Transverse colon (tissue), 4 donors: ENCODE measurements at regions not wholly inside any gene's neighbourhood (a gene's known extent, or its start where the extent isn't known, plus 50 kb on each side); places are given as distances from the start of the nearest gene placed in this dataset.
"Not testable (repeated sequence)": the region's sequence is repeated elsewhere in the genome, so short reads cannot be mapped to it uniquely, and the experiment has no call there.

ENCODE experiments used
- DNase-seq: peaks from one replicate; pipeline ENCODE4 v3.0.0-alpha.2; 2019
- H3K27ac ChIP-seq, 4 donors: fragments of 200-600 bp; sonication (generic); 2 replicates each; pipeline ENCODE4 v1.5.1; 2016 to 2018; ENCODE audit warnings: inconsistent platforms in 4 of 4
- H3K27me3 ChIP-seq: fragments of 200-600 bp; sonication (generic); 2 replicates; pipeline ENCODE4 v1.5.1; 2017; ENCODE audit warnings: inconsistent platforms
- H3K36me3 ChIP-seq, 4 donors: fragments of 200-600 bp; sonication (generic); 2 replicates each; pipeline ENCODE4 v1.5.1; 2017 to 2019; ENCODE audit warnings: inconsistent platforms in 4 of 4
- H3K4me1 ChIP-seq, 4 donors: fragments of 200-600 bp; sonication (generic); 2 replicates each; pipeline ENCODE4 v1.5.1; 2017 to 2020; ENCODE audit warnings: inconsistent platforms in 4 of 4
- H3K4me3 ChIP-seq, 4 donors: fragments of 200-600 bp; sonication (generic); 1 replicate in 1 of 4; 2 replicates in 3 of 4; pipeline versions ENCODE4 v1.5.1 to v1.6.1; 2017 to 2019; ENCODE audit warnings: inconsistent platforms in 4 of 4
- H3K9me3 ChIP-seq, 2 donors: fragments of 200-600 bp; sonication (generic); 2 replicates each; pipeline ENCODE4 v1.5.1; 2017 to 2019; ENCODE audit warnings: inconsistent platforms in 2 of 2
- EP300 ChIP-seq: sonication (generic); formaldehyde crosslinking; IDR thresholded peaks from one replicate; pipeline ENCODE4 v1.6.1; 2017; ENCODE audit warnings: antibody characterized with exemption, low read depth
- POLR2A ChIP-seq: fragments of 450-650 bp; IDR thresholded peaks from one replicate; pipeline ENCODE4 v1.6.1; 2016; ENCODE audit warnings: antibody characterized with exemption, mild to moderate bottlenecking, moderate library complexity
- POLR2AphosphoS5 ChIP-seq, 3 donors: sonication (generic); formaldehyde crosslinking; IDR thresholded peaks; one replicate each; pipeline ENCODE4 v1.6.1; 2016; ENCODE audit warnings: antibody characterized with exemption in 3 of 3
- WGBS, 2 donors: methylation state at CpG; one replicate each; pipeline ENCODE4 v1.1.5; 2018; ENCODE audit warnings: low coverage in 1 of 2; 5-methylcytosine and 5-hydroxymethylcytosine counted together
- in situ Hi-C, 4 donors: fragments of 200-750 bp; cut with MboI; loops; one replicate each; pipeline versions ENCODE4 v1.15.0 to v1.15.1; 2017; ENCODE audit warnings: low sequenced_read_pairs in 3 of 4, low pct_ligation_motif_present in 1 of 4, low pct_unique_long_range_greater_than_20kb in 1 of 4
- intact Hi-C: fragments of 100-400 bp; cut with DNase I; formaldehyde crosslinking; loops from one replicate; pipeline ENCODE4 v1.15.1; 2023; ENCODE audit warnings: low total_unique reads
- TF ChIP-seq, protein P1 (sequence below), 5 experiments: fragments of 200-600 bp in 3 of 5; fragments of 450-650 bp in 2 of 5; sonication (generic) in 3 of 5; IDR thresholded peaks; 1 replicate in 2 of 5; 2 replicates in 3 of 5; pipeline ENCODE4 v1.5.1; 2016 to 2017; ENCODE audit warnings: antibody characterized with exemption in 5 of 5, inconsistent platforms in 3 of 5, mild to moderate bottlenecking in 2 of 5, moderate library complexity in 1 of 5

DNA sequence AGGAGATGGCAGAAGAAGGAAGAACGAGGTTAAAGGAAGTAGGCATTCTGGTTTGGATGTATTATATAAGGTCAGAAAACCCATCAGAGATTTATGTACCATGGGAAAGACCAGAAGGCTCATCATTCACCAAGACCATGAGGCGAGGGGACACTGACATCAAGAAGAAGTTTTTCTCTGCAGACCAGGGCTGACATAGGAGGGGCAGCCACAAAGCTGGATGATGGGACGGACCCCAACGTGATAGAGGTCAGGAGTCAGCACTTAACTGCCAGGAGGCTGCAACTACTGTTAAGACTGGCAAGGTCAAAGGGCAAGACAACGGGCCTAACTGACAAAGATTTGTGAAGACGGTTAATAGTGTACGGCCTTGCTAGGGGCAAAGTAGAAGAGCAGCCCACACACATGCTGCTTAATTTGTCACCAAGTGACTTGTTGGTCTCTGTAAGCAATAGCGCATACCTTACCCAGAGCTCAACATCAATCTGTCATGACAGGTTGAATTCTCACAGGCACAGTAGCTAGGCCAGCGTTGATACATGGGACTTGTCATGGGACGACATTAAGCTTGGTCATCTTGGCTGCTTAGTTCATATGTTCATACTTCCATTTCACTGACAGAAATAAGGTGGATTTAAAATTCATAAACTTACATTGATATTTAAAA lies 579.7 kb upstream of the CDH10 start:
- Histone ChIP-seq H3K4me1 (no peaks in the 10 kb centered on the region), H3K27me3 (no peaks in the 10 kb centered on the region), H3K27ac (no peak overlapping the region), H3K4me3 (no peak overlapping the region), H3K36me3 (no peaks in the 10 kb centered on the region), H3K9me3 (no peaks in the 10 kb centered on the region)
- TF ChIP-seq POLR2AphosphoS5 (IDR thresholded peaks at IDR 0.05) (no peak), EP300 (no peak), POLR2A (no peak)
- TF ChIP-seq, protein P1, sequence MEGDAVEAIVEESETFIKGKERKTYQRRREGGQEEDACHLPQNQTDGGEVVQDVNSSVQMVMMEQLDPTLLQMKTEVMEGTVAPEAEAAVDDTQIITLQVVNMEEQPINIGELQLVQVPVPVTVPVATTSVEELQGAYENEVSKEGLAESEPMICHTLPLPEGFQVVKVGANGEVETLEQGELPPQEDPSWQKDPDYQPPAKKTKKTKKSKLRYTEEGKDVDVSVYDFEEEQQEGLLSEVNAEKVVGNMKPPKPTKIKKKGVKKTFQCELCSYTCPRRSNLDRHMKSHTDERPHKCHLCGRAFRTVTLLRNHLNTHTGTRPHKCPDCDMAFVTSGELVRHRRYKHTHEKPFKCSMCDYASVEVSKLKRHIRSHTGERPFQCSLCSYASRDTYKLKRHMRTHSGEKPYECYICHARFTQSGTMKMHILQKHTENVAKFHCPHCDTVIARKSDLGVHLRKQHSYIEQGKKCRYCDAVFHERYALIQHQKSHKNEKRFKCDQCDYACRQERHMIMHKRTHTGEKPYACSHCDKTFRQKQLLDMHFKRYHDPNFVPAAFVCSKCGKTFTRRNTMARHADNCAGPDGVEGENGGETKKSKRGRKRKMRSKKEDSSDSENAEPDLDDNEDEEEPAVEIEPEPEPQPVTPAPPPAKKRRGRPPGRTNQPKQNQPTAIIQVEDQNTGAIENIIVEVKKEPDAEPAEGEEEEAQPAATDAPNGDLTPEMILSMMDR (IDR thresholded peaks at IDR 0.05): no peak
- DNase-seq: no peak
- WGBS, 2 donors: 33 to 61% methylated on average over 6 to 10 of the region's 10 CpGs
- in situ Hi-C loops: no loop called here
- intact Hi-C loops: no loop called here

DNA sequence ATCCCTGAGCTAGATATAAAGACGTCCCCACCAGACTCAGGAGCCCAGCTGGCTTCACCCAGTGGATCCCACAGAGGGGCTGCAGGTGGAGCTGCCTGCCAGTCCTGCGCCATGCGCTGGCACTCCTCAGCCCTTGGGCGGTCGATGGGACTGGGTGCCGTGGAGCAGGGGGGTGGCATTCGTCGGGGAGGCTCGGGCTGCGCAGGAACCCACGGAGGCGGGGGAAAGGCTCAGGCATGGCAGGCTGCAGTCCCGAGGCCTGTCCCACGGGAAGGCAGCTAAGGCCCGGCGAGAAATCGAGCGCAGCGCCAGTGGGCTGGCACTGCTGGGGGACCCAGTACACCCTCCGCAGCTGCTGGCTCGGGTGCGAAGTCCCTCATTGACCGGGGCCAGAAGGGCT lies 555.1 kb upstream of the CDH10 start:
- intact Hi-C loops, H3K9me3 ChIP-seq, H3K27ac ChIP-seq, H3K4me1 ChIP-seq, DNase-seq, H3K4me3 ChIP-seq, H3K36me3 ChIP-seq, in situ Hi-C loops, H3K27me3 ChIP-seq: not testable (repeated sequence)
- 91% methylated on average over 23 of the region's 23 CpGs; no CpG with 5 or more reads in 1 of the 2 donors for WGBS, 2 donors

DNA sequence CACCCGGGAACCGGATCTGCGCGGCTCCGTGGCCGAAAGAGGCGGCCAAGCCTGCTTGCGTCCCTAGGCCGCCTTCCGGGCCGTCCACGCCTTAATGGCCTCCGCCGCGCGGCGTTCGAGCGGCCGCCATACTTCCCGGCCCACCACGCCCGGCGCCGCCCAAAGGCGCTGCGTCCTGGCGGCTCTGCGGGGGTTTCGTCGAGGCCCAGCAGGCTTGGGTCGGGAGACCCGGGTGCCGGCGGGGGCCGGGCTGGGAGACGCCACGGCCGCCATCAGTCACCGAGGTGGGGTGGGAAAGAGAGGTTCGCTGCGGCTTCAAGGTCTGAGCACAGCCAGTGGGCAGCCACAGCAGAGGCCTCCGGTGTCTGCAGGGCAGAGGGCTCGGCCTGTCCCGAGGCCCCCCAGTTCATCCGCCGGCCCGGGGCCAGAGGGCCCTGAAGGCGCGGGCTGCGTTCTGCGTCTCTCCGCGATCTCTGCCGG lies 545.8 kb upstream of the CDH10 start:
- in situ Hi-C loops (no loop called here), intact Hi-C loops (no loop called here)
- no peak for DNase-seq

DNA sequence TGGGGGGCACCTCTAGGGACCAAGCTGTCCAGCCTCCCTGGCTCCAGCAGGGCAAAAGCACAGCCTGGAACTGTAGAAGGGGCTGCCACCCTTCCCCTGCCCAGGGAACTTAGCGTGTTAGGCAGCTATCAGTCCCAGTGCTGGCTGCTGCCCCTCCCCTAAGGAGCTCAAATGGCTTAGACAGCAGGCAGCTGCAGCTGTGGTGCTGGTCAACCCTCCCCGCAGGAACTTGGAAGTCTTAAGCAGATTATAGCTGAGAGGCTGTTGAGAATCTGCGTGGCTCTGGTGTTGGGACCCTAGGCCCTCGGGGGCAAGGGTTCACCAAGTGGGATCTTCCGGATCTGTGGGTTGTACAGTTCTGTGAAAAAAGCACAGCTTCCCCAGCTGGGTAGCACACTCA lies 536.5 kb upstream of the CDH10 start:
- H3K27ac ChIP-seq: no peak overlapping the region
- 100% methylated on average over 2 of the region's 5 CpGs; no CpG with 5 or more reads in 1 of the 2 donors for WGBS, 2 donors
- intact Hi-C loops (no loop called here), in situ Hi-C loops (no loop called here)
- no peaks in the 10 kb centered on the region for H3K36me3 ChIP-seq
- no peak for DNase-seq
- H3K4me1 ChIP-seq: no peaks in the 10 kb centered on the region
- H3K4me3 ChIP-seq: no peak overlapping the region
- TF ChIP-seq POLR2A (no peak), POLR2AphosphoS5 (IDR thresholded peaks at IDR 0.05) (no peak), EP300 (no peak)
- TF ChIP-seq, protein P1 (IDR thresholded peaks at IDR 0.05): no peak
- no peaks in the 10 kb centered on the region for H3K27me3 ChIP-seq
- peaks cover 0 to 4% of the 10 kb centered on the region in 2 donors for H3K9me3 ChIP-seq

More for the DNA sequence above, 545.8 kb upstream of the CDH10 start:
- H3K27me3 ChIP-seq: no peaks in the 10 kb centered on the region
- TF ChIP-seq EP300 (no peak), POLR2A (no peak), POLR2AphosphoS5 (IDR thresholded peaks at IDR 0.05) (no peak)
- TF ChIP-seq, protein P1 (IDR thresholded peaks at IDR 0.05): no peak
- peaks cover 4 to 5% of the 10 kb centered on the region in 2 donors for H3K9me3 ChIP-seq
- H3K4me1 ChIP-seq: no peaks in the 10 kb centered on the region
- H3K4me3 ChIP-seq: no peak overlapping the region
- H3K36me3 ChIP-seq: no peaks in the 10 kb centered on the region
- H3K27ac ChIP-seq: no peak overlapping the region
- 95% methylated on average over 4 to 55 of the region's 55 CpGs for WGBS, 2 donors

DNA sequence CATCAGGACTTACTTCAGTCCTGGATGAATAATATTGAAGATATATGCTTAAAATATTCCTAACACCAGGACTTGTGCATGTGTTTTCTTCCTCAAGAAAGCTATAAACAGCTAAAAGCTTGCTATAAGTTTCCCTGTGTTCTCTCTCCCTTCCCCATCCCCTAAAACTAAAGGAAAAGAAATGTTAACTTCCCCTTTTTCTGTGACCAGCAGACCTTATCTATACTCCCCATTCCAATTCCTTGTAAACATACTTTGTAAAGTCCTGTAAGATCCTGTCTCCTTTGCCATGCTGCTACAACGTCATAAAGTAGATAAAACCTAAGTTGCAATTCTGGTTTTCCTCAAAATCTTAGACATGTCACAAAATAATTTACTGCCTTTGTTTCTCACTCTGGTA lies 517.8 kb upstream of the CDH10 start:
- WGBS, 2 donors: 0 to 4% methylated on average over 1 of the region's 1 CpG
- DNase-seq, H3K4me1 ChIP-seq, H3K4me3 ChIP-seq, H3K9me3 ChIP-seq, H3K36me3 ChIP-seq, H3K27ac ChIP-seq, intact Hi-C loops, in situ Hi-C loops, H3K27me3 ChIP-seq: not testable (repeated sequence)
